AG09309 (cell line): ENCODE measurements at regions not wholly inside any gene's neighbourhood (a gene's known extent, or its start where the extent isn't known, plus 50 kb on each side); places are given as distances from the start of the nearest gene placed in this dataset.

Experiments
- DNase-seq: peaks from one replicate; pipeline ENCODE4 v3.0.0-alpha.2; 2010; ENCODE audit warnings: low read depth
- H3K4me3 ChIP-seq: 2 replicates; pipeline ENCODE4 v1.5.1; 2011; ENCODE audit warnings: mild to moderate bottlenecking, low read depth, low read length, moderate library complexity; ENCODE audit not compliant: control insufficient read depth
- TF ChIP-seq, protein P1 (sequence below): IDR thresholded peaks from 2 replicates; pipeline ENCODE4 v1.5.1; 2011; ENCODE audit warnings: mild to moderate bottlenecking, low read depth, low read length, inconsistent platforms; ENCODE audit not compliant: insufficient read depth, control insufficient read depth; ENCODE audit errors: missing control alignments

- no peak for DNase-seq
- H3K4me3 ChIP-seq, result no peak overlapping the region
- TF ChIP-seq, protein P1, sequence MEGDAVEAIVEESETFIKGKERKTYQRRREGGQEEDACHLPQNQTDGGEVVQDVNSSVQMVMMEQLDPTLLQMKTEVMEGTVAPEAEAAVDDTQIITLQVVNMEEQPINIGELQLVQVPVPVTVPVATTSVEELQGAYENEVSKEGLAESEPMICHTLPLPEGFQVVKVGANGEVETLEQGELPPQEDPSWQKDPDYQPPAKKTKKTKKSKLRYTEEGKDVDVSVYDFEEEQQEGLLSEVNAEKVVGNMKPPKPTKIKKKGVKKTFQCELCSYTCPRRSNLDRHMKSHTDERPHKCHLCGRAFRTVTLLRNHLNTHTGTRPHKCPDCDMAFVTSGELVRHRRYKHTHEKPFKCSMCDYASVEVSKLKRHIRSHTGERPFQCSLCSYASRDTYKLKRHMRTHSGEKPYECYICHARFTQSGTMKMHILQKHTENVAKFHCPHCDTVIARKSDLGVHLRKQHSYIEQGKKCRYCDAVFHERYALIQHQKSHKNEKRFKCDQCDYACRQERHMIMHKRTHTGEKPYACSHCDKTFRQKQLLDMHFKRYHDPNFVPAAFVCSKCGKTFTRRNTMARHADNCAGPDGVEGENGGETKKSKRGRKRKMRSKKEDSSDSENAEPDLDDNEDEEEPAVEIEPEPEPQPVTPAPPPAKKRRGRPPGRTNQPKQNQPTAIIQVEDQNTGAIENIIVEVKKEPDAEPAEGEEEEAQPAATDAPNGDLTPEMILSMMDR, result no peak
These were observed 152.6 kb upstream of the VSTM2B start for GRCh38 chr19:29372921-29373797.

GRCh38 chr19:29375429-29376119 lies 150.2 kb upstream of the VSTM2B start:
- no peak for DNase-seq
- TF ChIP-seq, protein P1, result no peak
- no peak overlapping the region for H3K4me3 ChIP-seq

DNA sequence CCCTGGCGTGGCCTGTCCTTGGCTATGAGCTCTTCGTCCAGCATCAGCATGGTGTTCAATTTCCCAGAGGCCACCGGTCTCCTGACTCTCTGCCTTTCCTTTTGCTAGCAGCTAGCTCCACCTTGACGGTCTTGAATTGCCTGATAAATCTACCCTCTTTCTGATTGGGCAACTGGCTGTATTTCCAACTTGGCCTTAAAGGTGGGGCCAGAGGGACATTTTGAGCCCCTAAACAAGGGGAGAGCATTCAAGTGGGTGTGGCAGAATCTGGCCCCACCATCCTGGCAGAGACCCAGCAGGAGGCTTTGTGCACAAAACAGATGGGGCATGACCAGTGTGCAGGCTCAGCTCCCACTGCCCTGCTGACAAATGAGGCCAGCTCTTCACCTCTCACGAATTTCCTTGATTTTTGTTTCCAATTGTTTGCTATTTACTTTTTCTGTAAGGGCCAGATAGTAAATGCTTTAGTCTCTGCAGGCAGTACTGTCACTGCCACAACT lies 148.9 kb upstream of the VSTM2B start:
- no peak for DNase-seq
- TF ChIP-seq, protein P1, result no peak
- no peak overlapping the region for H3K4me3 ChIP-seq

DNA sequence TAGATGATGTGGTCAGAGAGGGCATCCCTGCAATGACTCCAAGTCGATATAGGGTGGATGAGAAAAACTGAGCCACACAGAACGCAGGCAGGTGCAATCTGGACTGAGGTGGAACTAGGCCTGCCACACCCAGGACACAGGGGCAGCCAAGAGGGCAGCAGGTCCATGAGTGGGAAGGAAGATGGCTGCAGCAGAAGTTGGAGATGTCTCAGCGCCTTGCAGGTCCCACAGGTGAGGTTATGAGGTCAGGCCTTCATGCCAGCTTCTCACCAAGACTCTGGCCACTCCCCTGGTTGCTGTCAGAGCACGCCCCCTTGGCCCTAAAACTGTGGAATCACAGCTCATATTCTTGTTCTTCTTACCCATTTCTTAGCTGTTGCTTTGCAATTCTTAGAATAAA lies 147.7 kb upstream of the VSTM2B start:
- TF ChIP-seq, protein P1, result no peak
- DNase-seq, result no peak

GRCh38 chr19:29378543-29379080 lies 147.2 kb upstream of the VSTM2B start:
- no peak overlapping the region for H3K4me3 ChIP-seq
- TF ChIP-seq, protein P1, result no peak
- DNase-seq, result no peak

More for the DNA sequence above, 147.7 kb upstream of the VSTM2B start:
- H3K4me3 ChIP-seq, result no peak overlapping the region

DNA sequence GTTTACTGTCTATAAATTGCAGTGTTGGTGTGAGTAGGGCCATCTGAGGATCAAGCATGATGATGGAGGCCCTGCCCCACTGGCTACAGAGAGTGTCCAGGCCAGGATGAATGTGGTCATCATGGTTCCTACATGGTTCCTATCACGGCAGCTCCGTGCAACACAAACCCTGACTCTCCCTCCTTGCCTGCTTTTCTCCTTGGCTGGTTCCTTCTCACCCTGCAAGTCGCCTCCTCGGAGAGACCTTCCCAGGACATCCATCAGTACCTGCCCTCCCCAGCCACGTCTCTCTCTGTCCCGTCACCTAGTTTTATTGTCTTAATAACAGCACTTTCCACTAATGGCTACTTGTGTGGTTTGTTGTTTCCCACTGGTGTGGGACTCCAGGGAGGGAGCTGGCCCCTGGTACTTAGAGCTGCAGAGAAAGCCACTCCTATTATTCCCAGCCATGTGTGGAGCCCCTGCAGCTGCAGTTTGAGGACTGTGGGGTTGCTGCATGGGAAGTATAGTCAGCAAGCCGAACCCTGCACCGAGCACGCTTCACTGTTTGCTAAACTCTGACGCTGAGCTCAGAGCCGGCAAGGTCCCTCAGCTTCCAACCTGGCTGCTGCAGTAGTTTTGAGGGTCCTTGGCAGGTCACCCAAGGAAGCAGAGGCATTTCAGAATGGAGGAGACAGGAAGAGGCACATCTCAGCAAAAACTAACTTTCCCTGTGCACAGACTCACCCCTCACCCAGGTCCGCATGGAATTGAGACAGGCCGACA lies 146.4 kb upstream of the VSTM2B start:
- no peak for DNase-seq
- H3K4me3 ChIP-seq, result no peak overlapping the region
- TF ChIP-seq, protein P1, result no peak
